ENCODE measurements at regions not wholly inside any gene's neighbourhood (a gene's known extent, or its start where the extent isn't known, plus 50 kb on each side); places are given as distances from the start of the nearest gene placed in this dataset.

DNA sequence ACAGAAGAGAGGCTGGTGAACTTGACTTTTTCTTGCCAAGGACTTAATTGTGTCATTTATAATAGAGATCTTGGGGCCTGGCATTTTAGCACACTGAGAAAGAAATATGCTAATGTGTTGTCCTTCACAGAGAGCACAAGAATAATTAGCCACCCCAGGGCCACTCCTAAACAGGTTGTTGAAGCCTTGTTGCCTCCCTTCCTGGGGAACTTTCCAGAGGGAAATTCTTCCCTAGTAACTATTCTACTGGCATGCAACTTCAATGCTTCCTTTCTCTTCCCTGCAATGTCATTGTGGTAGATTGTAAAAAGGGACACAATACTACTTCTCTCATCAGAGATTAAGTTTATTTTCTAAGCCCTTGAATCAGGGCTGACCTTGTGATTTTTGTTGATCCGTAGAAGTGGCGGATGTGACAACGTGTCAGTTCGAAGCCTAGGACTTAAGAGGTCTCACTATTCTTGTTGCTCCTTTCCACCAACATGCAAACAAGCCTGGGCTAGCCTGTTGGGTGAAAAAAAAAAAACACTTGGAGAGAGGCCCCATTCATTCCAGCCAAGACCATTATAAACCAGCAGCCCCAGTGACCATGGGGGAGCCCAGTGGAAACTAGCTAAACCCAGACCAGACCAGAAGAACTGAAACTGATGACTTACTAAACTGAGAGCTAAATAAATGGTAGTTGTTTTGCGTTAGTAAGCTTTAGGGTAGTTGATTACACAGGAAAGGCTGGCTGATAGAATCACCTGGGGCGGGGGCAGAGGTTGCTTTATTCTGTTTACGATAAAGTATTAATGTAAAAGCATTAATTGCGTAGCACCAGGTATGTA lies 287.2 kb downstream of the SHQ1 start:
- TF ChIP-seq CTCF (conservative IDR thresholded peaks at IDR 0.05; ENCODE audit: low read depth, low read length) (no peak), EZH2 (IDR thresholded peaks at IDR 0.05; ENCODE audit: borderline replicate concordance, low read depth, low read length, poor library complexity, severe bottlenecking) (no peak)
